IMR-90 (cell line): ENCODE measurements at regions not wholly inside any gene's neighbourhood (a gene's known extent, or its start where the extent isn't known, plus 50 kb on each side); places are given as distances from the start of the nearest gene placed in this dataset.
"Not testable (repeated sequence)": the region's sequence is repeated elsewhere in the genome, so short reads cannot be mapped to it uniquely, and the experiment has no call there.

Experiments used
- ATAC-seq: fragments of 200-7000 bp; cut with Tn5 transposase; 2 replicates; pipeline ENCODE4 v1.9.1; 2020; ENCODE audit warnings: low read depth, mild to moderate bottlenecking, moderate library complexity
- BruUV-seq: library from RNA; stranded (reverse); fragments of 400-500 nt; replicated peaks from 2 replicates; lab custom pipeline; 2021; lab: Mats Ljungman, UMichigan
- CTCF ChIA-PET: fragments of 300-600 bp; formaldehyde crosslinking; extraction: SDS; loops from one replicate; lab custom pipeline; 2021; ENCODE audit warnings: antibody characterized with exemption; lab: Yijun Ruan, JAX
- POLR2A ChIA-PET: fragments of 300-600 bp; sonication (Branson Sonifier 250); formaldehyde crosslinking; loops from one replicate; lab custom pipeline; 2022; ENCODE audit warnings: antibody characterized with exemption; ENCODE audit not compliant: unreplicated experiment; lab: Charles Lee
- DNase-seq: peaks from one replicate; pipeline ENCODE4 v3.0.0; 2013
- H2AFZ ChIP-seq: replicated peaks from 2 replicates; pipeline ENCODE3; 2013; ENCODE audit warnings: low read length, mild to moderate bottlenecking; ENCODE audit not compliant: poor library complexity
- H2AK5ac ChIP-seq: 2 replicates; pipeline ENCODE4 v1.6.1; 2013; ENCODE audit warnings: low read depth, low read length, inconsistent platforms
- H2AK9ac ChIP-seq: replicated peaks from 2 replicates; pipeline ENCODE3; 2013; ENCODE audit warnings: mild to moderate bottlenecking, low read depth, low read length, moderate library complexity; ENCODE audit not compliant: poor library complexity
- H2BK120ac ChIP-seq: 2 replicates; pipeline ENCODE4 v1.6.1; 2013; ENCODE audit warnings: low read depth, low read length, inconsistent platforms
- H2BK15ac ChIP-seq: 3 replicates; pipeline ENCODE4 v1.6.1; 2013; ENCODE audit warnings: low read depth, low read length, inconsistent platforms
- H2BK20ac ChIP-seq: 2 replicates; pipeline ENCODE4 v1.6.1; 2013; ENCODE audit warnings: low read depth, mild to moderate bottlenecking, inconsistent platforms, low read length, moderate library complexity
- H2BK5ac ChIP-seq: 2 replicates; pipeline ENCODE4 v1.6.1; 2013; ENCODE audit warnings: mild to moderate bottlenecking, low read depth, low read length, inconsistent platforms; ENCODE audit not compliant: poor library complexity, severe bottlenecking
- H3K14ac ChIP-seq: replicated peaks from 2 replicates; pipeline ENCODE4 v1.6.1; 2013; ENCODE audit warnings: low read depth, low read length, inconsistent platforms
- H3K18ac ChIP-seq: 2 replicates; pipeline ENCODE4 v1.6.1; 2013; ENCODE audit warnings: low read depth, low read length, control low read depth
- H3K23ac ChIP-seq: 2 replicates; pipeline ENCODE4 v1.6.1; 2013; ENCODE audit warnings: low read depth, low read length, inconsistent platforms
- H3K27ac ChIP-seq: 2 replicates; pipeline ENCODE4 v1.5.1; 2013; ENCODE audit warnings: mild to moderate bottlenecking, control low read depth, low read length; ENCODE audit not compliant: insufficient read depth
- H3K27me3 ChIP-seq: 2 replicates; pipeline ENCODE4 v1.6.1; 2013; ENCODE audit warnings: low read length; ENCODE audit not compliant: control insufficient read depth, insufficient read depth
- H3K36me3 ChIP-seq: 2 replicates; pipeline ENCODE4 v1.6.1; 2013; ENCODE audit warnings: low read length, mixed read lengths; ENCODE audit not compliant: control insufficient read depth, insufficient read depth
- H3K4ac ChIP-seq: 2 replicates; pipeline ENCODE4 v1.6.1; 2013; ENCODE audit warnings: low read depth, low read length, inconsistent platforms
- H3K4me1 ChIP-seq: 2 replicates; pipeline ENCODE4 v1.6.1; 2013; ENCODE audit warnings: low read length, mixed read lengths; ENCODE audit not compliant: control insufficient read depth, insufficient read depth
- H3K4me2 ChIP-seq: 2 replicates; pipeline ENCODE4 v1.6.1; 2013; ENCODE audit warnings: low read depth, mild to moderate bottlenecking, control low read depth, low read length, moderate library complexity
- H3K4me3 ChIP-seq: 2 replicates; pipeline ENCODE4 v1.5.1; 2013; ENCODE audit warnings: low read depth, mild to moderate bottlenecking, control low read depth, low read length, moderate library complexity; ENCODE audit not compliant: insufficient read depth
- H3K56ac ChIP-seq: 2 replicates; pipeline ENCODE4 v1.6.1; 2013; ENCODE audit warnings: low read length, inconsistent platforms; ENCODE audit not compliant: insufficient read depth; ENCODE audit errors: extremely low read depth
- H3K79me1 ChIP-seq, 2 experiments: 2 replicates each; pipeline ENCODE4 v1.6.1; 2013; ENCODE audit warnings: low read length in 2 of 2, inconsistent platforms in 1 of 2, low read depth in 1 of 2
- H3K9ac ChIP-seq: 2 replicates; pipeline ENCODE4 v1.6.1; 2013; ENCODE audit warnings: low read depth, low read length, control low read depth
- H3K9me1 ChIP-seq: 2 replicates; pipeline ENCODE4 v1.6.1; 2013; ENCODE audit warnings: low read length, inconsistent platforms; ENCODE audit not compliant: insufficient read depth
- H3K9me3 ChIP-seq: 2 replicates; pipeline ENCODE4 v1.6.1; 2013; ENCODE audit warnings: low read length; ENCODE audit not compliant: control insufficient read depth, insufficient read depth
- H4K20me1 ChIP-seq: 2 replicates; pipeline ENCODE4 v1.6.1; 2013; ENCODE audit warnings: low read length, inconsistent platforms; ENCODE audit not compliant: insufficient read depth
- H4K5ac ChIP-seq: 2 replicates; pipeline ENCODE4 v1.6.1; 2013; ENCODE audit warnings: mild to moderate bottlenecking, low read depth, low read length, control low read depth
- H4K8ac ChIP-seq, 2 experiments: 2 replicates each; pipeline ENCODE4 v1.6.1; 2013; ENCODE audit warnings: low read depth in 2 of 2, low read length in 2 of 2, control low read depth in 1 of 2, inconsistent platforms in 1 of 2
- H4K91ac ChIP-seq: 2 replicates; pipeline ENCODE4 v1.6.1; 2013; ENCODE audit warnings: low read depth, low read length, inconsistent platforms; ENCODE audit not compliant: insufficient read depth
- WGBS, 2 experiments: methylation state at CpG; one replicate each; pipeline versions ENCODE4 v1.1.5 to v1.1.7; 2013; ENCODE audit warnings: missing lambda C conversion rate in 2 of 2; ENCODE audit not compliant: insufficient read length in 1 of 2; ENCODE audit errors: extremely low coverage in 2 of 2; 5-methylcytosine and 5-hydroxymethylcytosine counted together
- dilution Hi-C: fragments of 300-500 bp; cut with HindIII; formaldehyde crosslinking; loops from one replicate; pipeline ENCODE4 v1.14.3; 2018; ENCODE audit warnings: low sequenced_read_pairs; ENCODE audit not compliant: unreplicated experiment
- in situ Hi-C: fragments of 300-500 bp; cut with MboI; formaldehyde crosslinking; loops from 3 replicates; pipeline ENCODE4 v1.14.3; 2019; ENCODE audit warnings: low sequenced_read_pairs, inconsistent platforms, mixed read lengths
- intact Hi-C: fragments of 100-400 bp; cut with micrococcal nuclease; formaldehyde crosslinking; loops from 2 replicates; pipeline ENCODE4 v1.10.0; 2022

GRCh38 chr10:47673128-47673527 lies 90.3 kb downstream of the SYT15B start:
- H2BK20ac ChIP-seq, H2AK5ac ChIP-seq, H3K36me3 ChIP-seq, H3K27me3 ChIP-seq, CTCF ChIA-PET, H3K4me2 ChIP-seq, H2BK120ac ChIP-seq, H4K8ac ChIP-seq, H4K5ac ChIP-seq, dilution Hi-C loops, H2AK9ac ChIP-seq, in situ Hi-C loops, ATAC-seq, DNase-seq, H2BK15ac ChIP-seq, POLR2A ChIA-PET, H4K20me1 ChIP-seq, H3K9ac ChIP-seq, H2BK5ac ChIP-seq, H3K4me1 ChIP-seq, H3K79me1 ChIP-seq, H3K27ac ChIP-seq, H3K56ac ChIP-seq, H2AFZ ChIP-seq, H3K18ac ChIP-seq, H3K9me1 ChIP-seq, H3K4ac ChIP-seq, H3K14ac ChIP-seq, H3K23ac ChIP-seq, H4K91ac ChIP-seq, BruUV-seq, H3K9me3 ChIP-seq, H3K4me3 ChIP-seq, intact Hi-C loops: not testable (repeated sequence)
- WGBS, 2 experiments, result no CpG with 5 or more reads among the region's 1 CpG

- H2BK120ac ChIP-seq, H3K9ac ChIP-seq, H3K4me3 ChIP-seq, H3K18ac ChIP-seq, H4K5ac ChIP-seq, H2BK15ac ChIP-seq, H3K4ac ChIP-seq, H4K20me1 ChIP-seq, H2AFZ ChIP-seq, H2AK9ac ChIP-seq, H3K56ac ChIP-seq, H4K8ac ChIP-seq, H4K91ac ChIP-seq, intact Hi-C loops, H3K36me3 ChIP-seq, H3K79me1 ChIP-seq, H3K4me1 ChIP-seq, H3K9me1 ChIP-seq, H2AK5ac ChIP-seq, BruUV-seq, in situ Hi-C loops, ATAC-seq, H3K23ac ChIP-seq, H3K27ac ChIP-seq, H3K9me3 ChIP-seq, H3K4me2 ChIP-seq, POLR2A ChIA-PET, dilution Hi-C loops, CTCF ChIA-PET, DNase-seq, H3K14ac ChIP-seq, H3K27me3 ChIP-seq, H2BK5ac ChIP-seq, H2BK20ac ChIP-seq: not testable (repeated sequence)
- WGBS, 2 experiments, result no CpG with 5 or more reads among the region's 2 CpGs
Observed at GRCh38 chr10:47670857-47671256, 92.5 kb downstream of the SYT15B start.
